SKM-1 (cell line): ENCODE measurements at regions not wholly inside any gene's neighbourhood (a gene's known extent, or its start where the extent isn't known, plus 50 kb on each side); places are given as distances from the start of the nearest gene placed in this dataset.

Experiments used
- DNase-seq: peaks from one replicate; lab custom pipeline; 2025; ENCODE audit not compliant: unreplicated experiment; lab: John Stamatoyannopoulos, UW

GRCh38 chr3:106018929-106019550 lies 150.2 kb upstream of the CBLB start:
- no peak for DNase-seq

DNA sequence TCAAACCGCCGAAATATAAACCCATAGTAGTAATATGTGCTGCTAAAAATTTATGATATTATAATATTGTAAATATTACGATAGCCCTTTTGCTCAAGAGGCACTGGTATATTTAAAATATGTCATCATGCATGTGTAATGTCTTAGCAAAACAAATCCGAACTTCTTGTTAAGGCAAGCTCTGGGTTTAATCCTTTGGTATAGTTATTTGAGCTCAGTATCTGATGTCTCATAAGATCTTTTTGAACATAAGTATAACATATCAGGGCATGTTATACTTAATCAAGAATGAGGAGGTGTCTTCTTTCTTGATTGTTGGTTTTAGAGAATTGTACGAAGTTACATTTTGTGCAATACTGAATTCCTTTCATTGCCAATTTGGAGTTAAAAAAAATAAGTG lies 154.1 kb upstream of the CBLB start:
- no peak for DNase-seq

GRCh38 chr3:106025151-106025722 lies 156.4 kb upstream of the CBLB start:
- DNase-seq = no peak

DNA sequence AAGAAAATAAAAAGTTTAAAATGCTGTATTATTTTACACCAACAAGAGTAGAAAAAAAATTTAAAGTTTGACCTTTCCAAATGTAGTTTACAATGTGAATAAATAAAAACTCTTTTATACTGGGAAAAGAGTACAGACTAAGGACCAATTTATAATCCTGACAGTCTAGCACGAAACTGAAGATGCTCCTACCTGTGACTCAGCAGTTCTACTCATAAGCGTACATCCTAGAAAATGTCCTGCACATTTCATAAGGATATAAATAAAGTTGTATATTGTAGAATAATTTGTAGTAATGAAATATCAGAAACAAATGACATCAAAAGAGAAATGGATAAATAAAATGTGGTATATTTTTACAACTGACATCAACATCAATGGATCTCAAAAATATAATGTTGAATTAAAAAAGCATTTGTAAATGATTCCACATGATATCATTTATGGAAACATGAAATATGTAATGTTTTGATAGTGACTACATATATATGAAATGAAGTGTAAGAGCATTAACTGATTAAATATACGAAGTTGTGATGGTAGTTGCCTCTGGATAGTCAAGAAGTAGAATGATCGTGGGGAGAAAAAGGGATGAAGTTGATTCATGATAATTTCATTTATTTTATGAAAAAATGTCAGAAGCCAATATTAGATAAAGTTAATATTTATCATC lies 161.3 kb upstream of the CBLB start:
- DNase-seq = no peak

GRCh38 chr3:106030627-106030963 lies 161.8 kb upstream of the CBLB start:
- no peak for DNase-seq

GRCh38 chr3:106032479-106032878 lies 163.7 kb upstream of the CBLB start:
- no peak for DNase-seq

- DNase-seq = no peak
Measured at GRCh38 chr3:106033654-106034053, 164.8 kb upstream of the CBLB start.

GRCh38 chr3:106034313-106034712 lies 165.5 kb upstream of the CBLB start:
- no peak for DNase-seq

DNA sequence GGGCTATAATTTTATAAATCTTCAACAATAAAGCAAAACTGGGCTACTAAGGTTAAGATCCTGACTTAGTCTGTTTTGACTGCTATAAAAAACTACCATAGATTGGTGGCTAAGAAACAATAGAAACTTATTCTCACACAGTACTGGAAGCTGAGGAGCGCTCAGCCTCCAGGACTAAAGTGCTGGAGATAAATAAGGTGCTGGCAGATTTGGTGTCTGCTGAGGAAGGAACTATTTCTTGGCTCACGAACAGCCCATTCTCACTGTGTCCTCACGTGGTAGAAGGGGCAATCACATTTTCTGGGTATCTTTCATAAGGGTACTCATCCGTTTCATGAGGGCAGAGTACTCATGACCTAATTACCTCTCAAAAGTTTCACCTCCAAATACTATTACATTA lies 166.8 kb upstream of the CBLB start:
- no peak for DNase-seq

GRCh38 chr3:106036696-106037095 lies 167.9 kb upstream of the CBLB start:
- DNase-seq = no peak

DNA sequence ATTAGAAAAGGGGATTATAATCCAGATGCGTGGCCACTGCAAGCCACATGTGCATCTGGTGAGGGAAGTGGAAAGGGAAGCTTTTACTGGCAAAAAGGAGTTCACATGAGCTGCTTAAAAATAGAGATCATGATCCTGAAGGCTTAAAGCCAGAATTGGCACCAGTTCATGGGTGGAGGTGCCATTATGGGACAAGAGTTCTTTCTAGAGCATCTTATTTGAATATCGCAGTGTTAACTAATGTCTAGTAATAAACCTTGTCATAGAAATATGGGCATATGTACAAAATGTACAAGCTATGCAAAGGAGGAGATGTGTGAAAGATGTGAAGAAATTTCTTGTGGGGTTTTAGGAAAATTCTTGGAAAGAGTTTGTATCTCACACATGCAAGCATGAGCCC lies 178.4 kb upstream of the CBLB start:
- no peak for DNase-seq

- DNase-seq = no peak
Measured at GRCh38 chr3:106048946-106049481, 180.2 kb upstream of the CBLB start.

GRCh38 chr3:106049821-106050220 lies 181.0 kb upstream of the CBLB start:
- DNase-seq = no peak

- DNase-seq = no peak
Measured at GRCh38 chr3:106056931-106057330, 188.1 kb upstream of the CBLB start.

DNA sequence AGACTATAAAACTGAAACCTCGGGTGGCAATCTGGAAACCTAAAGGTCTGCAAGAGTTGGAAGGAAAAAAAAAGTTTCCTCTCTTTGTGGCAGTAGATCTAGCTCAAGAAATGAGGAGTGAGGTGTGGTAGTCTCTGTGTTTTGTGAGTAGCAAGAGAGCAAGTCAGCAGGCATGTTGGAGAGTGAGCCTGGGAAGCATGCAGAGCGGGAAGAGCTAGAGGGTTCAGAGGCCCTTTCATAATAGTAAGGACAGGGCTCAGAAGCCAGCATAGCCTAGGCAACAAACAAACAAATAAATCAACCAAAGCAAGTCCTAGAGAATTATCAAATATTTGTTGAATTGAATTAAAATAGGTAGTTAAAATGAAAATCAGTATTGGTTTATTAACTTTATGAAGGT lies 189.7 kb upstream of the CBLB start:
- no peak for DNase-seq

- no peak for DNase-seq
Measured at GRCh38 chr3:106059953-106060517, 191.2 kb upstream of the CBLB start.

GRCh38 chr3:106063909-106064308 lies 195.1 kb upstream of the CBLB start:
- DNase-seq = no peak

GRCh38 chr3:106065831-106066230 lies 197.0 kb upstream of the CBLB start:
- DNase-seq = no peak

- no peak for DNase-seq
Measured at GRCh38 chr3:106067711-106068110, 198.9 kb upstream of the CBLB start.

GRCh38 chr3:106068381-106068780 lies 199.6 kb upstream of the CBLB start:
- DNase-seq = no peak

DNA sequence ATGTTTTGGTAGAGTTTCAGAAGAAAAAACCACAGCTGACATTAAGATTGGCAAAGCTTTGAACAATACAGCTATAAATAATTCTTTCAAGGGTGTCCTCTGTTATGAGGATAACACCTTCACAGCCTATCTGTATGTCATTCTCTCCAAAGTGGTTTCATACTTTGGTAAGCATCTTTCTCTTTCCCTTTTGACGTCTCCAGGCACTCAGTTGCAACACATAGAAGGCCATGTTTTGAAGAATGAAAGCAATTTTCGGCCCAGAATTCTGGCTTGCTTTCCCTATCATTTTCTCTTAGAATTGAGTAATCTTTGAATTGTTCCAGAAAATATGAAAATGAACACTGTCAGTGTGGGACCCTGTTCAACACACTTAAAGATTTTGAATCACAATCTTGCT lies 200.0 kb upstream of the CBLB start:
- no peak for DNase-seq

DNA sequence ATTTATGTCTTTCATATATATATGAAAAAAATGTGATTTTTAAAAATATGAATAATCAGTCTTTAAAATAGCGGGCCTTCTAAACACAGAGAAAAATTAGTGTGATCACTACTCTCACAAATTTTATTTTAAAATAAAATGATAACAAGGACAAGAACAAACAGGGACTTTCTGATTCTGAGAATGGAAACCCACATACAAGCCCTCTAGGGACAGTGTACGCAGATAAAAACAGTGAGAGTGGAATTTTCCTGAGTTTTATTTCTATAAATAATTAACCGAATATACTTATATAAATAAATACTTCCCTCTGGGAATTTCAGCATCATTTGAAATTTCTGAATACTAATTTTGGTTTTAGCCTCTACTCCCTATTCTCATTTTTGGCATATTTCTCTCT lies 201.4 kb upstream of the CBLB start:
- no peak for DNase-seq
